Epithelial cell of proximal tubule (primary cell): ENCODE measurements at regions not wholly inside any gene's neighbourhood (a gene's known extent, or its start where the extent isn't known, plus 50 kb on each side); places are given as distances from the start of the nearest gene placed in this dataset.
"Not testable (repeated sequence)": the region's sequence is repeated elsewhere in the genome, so short reads cannot be mapped to it uniquely, and the experiment has no call there.

Source experiments
- DNase-seq: peaks from one replicate; pipeline ENCODE4 v3.0.0-alpha.2; 2011; ENCODE audit warnings: low read depth
- H3K4me3 ChIP-seq: 2 replicates; pipeline ENCODE4 v1.5.1; 2011; ENCODE audit warnings: low read depth, mild to moderate bottlenecking, low read length
- TF ChIP-seq, protein P1 (sequence below): conservative IDR thresholded peaks from 2 replicates; pipeline ENCODE4 v1.5.1; 2012; ENCODE audit warnings: low read depth, mild to moderate bottlenecking, low read length

- no peak overlapping the region for H3K4me3 ChIP-seq
- TF ChIP-seq, protein P1, sequence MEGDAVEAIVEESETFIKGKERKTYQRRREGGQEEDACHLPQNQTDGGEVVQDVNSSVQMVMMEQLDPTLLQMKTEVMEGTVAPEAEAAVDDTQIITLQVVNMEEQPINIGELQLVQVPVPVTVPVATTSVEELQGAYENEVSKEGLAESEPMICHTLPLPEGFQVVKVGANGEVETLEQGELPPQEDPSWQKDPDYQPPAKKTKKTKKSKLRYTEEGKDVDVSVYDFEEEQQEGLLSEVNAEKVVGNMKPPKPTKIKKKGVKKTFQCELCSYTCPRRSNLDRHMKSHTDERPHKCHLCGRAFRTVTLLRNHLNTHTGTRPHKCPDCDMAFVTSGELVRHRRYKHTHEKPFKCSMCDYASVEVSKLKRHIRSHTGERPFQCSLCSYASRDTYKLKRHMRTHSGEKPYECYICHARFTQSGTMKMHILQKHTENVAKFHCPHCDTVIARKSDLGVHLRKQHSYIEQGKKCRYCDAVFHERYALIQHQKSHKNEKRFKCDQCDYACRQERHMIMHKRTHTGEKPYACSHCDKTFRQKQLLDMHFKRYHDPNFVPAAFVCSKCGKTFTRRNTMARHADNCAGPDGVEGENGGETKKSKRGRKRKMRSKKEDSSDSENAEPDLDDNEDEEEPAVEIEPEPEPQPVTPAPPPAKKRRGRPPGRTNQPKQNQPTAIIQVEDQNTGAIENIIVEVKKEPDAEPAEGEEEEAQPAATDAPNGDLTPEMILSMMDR = no peak
- no peak for DNase-seq
Measured at GRCh38 chr2:43004879-43005244, 212.5 kb upstream of the HAAO start.

GRCh38 chr2:43004126-43004865 lies 211.9 kb upstream of the HAAO start:
- H3K4me3 ChIP-seq, DNase-seq: not testable (repeated sequence)

DNA sequence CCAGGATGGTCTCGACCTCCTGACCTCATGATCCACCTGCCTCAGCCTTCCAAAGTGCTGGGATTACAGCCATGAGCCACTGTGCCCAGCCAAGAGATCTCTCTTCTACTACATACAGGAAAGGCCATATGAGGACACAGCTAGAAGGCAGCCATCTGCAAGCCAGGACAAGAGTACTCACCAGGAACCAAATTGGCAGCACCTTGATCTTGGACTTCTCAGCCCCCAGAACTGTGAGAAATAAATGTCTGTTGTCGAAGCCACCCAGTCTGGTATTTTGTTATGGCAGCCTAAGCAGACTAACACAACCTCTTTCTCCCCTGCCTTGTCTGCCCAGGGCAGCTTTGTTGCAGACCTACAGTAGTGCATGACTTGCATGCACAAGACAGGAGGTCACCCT lies 211.3 kb upstream of the HAAO start:
- TF ChIP-seq, protein P1 = no peak
- H3K4me3 ChIP-seq = no peak overlapping the region
- no peak for DNase-seq

DNA sequence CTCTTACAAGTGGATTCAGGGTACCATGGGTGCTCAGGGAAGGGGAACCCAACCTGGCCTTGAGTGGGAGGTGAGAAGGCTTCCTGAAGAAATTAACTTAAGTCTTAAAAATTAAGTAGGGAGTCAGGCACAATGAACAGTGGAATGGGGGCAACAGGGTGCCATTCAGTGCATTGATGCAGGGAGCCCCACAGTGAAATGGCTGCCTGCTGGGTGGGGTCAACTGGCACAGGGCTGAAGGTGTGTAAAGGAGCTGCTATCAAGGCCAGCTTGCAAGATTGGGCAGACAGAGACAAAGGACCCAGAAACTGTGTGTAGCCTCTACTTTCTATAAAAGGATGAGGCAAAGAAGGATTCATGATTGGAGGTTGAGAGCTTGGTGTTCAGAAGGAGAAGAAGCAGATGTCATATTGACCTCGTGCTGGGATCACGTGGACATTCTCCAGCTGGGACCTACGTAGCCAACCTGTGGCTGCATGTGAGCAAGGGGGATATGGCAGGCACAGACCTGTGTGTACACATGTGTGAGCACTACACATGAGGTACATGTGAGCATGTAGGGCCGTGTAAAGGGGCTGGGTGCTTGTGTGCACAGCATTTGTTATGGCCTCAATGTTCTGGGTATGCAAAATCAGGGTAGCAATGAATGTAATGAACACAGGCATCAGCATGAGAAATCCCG lies 209.5 kb upstream of the HAAO start:
- TF ChIP-seq, protein P1 = no peak
- no peak for DNase-seq
- H3K4me3 ChIP-seq = no peak overlapping the region

- TF ChIP-seq, protein P1 = no peak
- no peak for DNase-seq
Measured at GRCh38 chr2:43001055-43001378, 208.6 kb upstream of the HAAO start.

DNA sequence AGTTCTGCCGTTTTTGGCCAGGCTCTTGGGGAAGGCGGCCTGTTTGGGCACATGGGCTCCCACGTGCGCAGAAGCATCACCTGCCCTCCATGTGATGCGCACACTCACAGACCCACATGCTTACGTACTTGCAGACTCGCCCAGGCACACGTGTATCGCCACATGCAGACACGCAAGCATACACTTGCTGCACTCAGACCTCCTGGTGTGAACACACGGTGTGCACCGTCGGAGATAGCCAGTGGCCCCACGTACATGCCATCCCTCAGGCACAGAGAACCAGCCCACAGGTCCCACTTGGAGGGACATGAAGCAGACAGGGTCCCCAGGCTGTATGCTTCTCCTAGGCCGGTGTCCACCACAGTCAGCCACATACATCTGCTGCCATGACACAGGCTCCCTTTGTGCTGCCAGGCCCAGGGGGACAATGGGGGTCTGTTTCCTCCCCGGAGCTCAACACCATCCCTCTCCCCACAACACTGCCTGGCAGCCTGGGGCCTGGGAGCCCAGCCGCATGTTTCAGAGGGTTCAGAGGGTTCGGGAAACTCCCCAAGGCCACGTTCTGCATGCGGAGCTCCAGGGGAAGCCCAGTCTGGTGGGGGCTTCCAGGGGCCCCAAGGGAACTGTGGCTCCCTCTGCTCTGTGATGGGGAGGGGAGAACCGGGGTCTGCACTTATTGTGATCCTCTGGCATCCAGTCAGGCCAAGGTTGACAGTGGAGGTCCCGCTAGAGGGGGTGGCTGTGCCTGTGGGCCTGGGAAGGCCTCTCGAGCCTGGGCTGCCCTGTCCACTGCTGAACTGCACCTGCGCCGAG lies 208.1 kb upstream of the HAAO start:
- TF ChIP-seq, protein P1 = no peak
- no peak overlapping the region for H3K4me3 ChIP-seq
- DNase-seq = no peak

More at GRCh38 chr2:43001055-43001378, 208.6 kb upstream of the HAAO start:
- no peak overlapping the region for H3K4me3 ChIP-seq

- DNase-seq = no peak
- TF ChIP-seq, protein P1 = no peak
Measured at GRCh38 chr2:42999856-43000241, 207.5 kb upstream of the HAAO start.

More at GRCh38 chr2:42999856-43000241, 207.5 kb upstream of the HAAO start:
- H3K4me3 ChIP-seq = no peak overlapping the region
